ENCODE measurements at regions not wholly inside any gene's neighbourhood (a gene's known extent, or its start where the extent isn't known, plus 50 kb on each side); places are given as distances from the start of the nearest gene placed in this dataset.

GRCh38 chr15:27627623-27628022 is 471.5 kb downstream of the OCA2 start:
- no peak for DNase-seq (ENCODE audit: low spot score)
- in situ Hi-C loops (cut with HindIII; ENCODE audit: low sequenced_read_pairs), result no loop called here

- no peak for DNase-seq (ENCODE audit: low spot score)
- in situ Hi-C loops (cut with HindIII; ENCODE audit: low sequenced_read_pairs), result no loop called here
Observed at GRCh38 chr15:27623560-27624305, 475.4 kb downstream of the OCA2 start.

- no peak for DNase-seq (ENCODE audit: low spot score)
- in situ Hi-C loops (cut with HindIII; ENCODE audit: low sequenced_read_pairs), result no loop called here
Observed at GRCh38 chr15:27623149-27623548, 476.0 kb downstream of the OCA2 start.

GRCh38 chr15:27622371-27622770 is 476.7 kb downstream of the OCA2 start:
- no peak for DNase-seq (ENCODE audit: low spot score)
- in situ Hi-C loops (cut with HindIII; ENCODE audit: low sequenced_read_pairs), result no loop called here

GRCh38 chr15:27619204-27619603 is 479.9 kb downstream of the OCA2 start:
- in situ Hi-C loops (cut with HindIII; ENCODE audit: low sequenced_read_pairs), result no loop called here
- no peak for DNase-seq (ENCODE audit: low spot score)

GRCh38 chr15:27617013-27617412 is 482.1 kb downstream of the OCA2 start:
- in situ Hi-C loops (cut with HindIII; ENCODE audit: low sequenced_read_pairs), result no loop called here
- no peak for DNase-seq (ENCODE audit: low spot score)

GRCh38 chr15:27608248-27608647 is 490.9 kb downstream of the OCA2 start:
- in situ Hi-C loops (cut with HindIII; ENCODE audit: low sequenced_read_pairs), result no loop called here
- no peak for DNase-seq (ENCODE audit: low spot score)

- in situ Hi-C loops (cut with HindIII; ENCODE audit: low sequenced_read_pairs), result no loop called here
- DNase-seq (ENCODE audit: low spot score), result no peak
Observed at GRCh38 chr15:27601239-27601960, 497.7 kb downstream of the OCA2 start.

GRCh38 chr15:27599034-27599433 is 500.1 kb downstream of the OCA2 start:
- no peak for DNase-seq (ENCODE audit: low spot score)
- in situ Hi-C loops (cut with HindIII; ENCODE audit: low sequenced_read_pairs), result no loop called here

GRCh38 chr15:27598251-27599009 is 500.7 kb downstream of the OCA2 start:
- in situ Hi-C loops (cut with HindIII; ENCODE audit: low sequenced_read_pairs), result no loop called here
- no peak for DNase-seq (ENCODE audit: low spot score)

GRCh38 chr15:27595211-27595610 is 503.9 kb downstream of the OCA2 start:
- in situ Hi-C loops (cut with HindIII; ENCODE audit: low sequenced_read_pairs), result no loop called here
- no peak for DNase-seq (ENCODE audit: low spot score)

- in situ Hi-C loops (cut with HindIII; ENCODE audit: low sequenced_read_pairs), result no loop called here
- DNase-seq (ENCODE audit: low spot score), result no peak
Observed at GRCh38 chr15:27592036-27592760, 506.9 kb downstream of the OCA2 start.

All from G401 (cell line).